GM10266 (cell line): ENCODE measurements at regions not wholly inside any gene's neighbourhood (a gene's known extent, or its start where the extent isn't known, plus 50 kb on each side); places are given as distances from the start of the nearest gene placed in this dataset.
"Not testable (repeated sequence)": the region's sequence is repeated elsewhere in the genome, so short reads cannot be mapped to it uniquely, and the experiment has no call there.

Experiments
- DNase-seq: peaks from one replicate; pipeline ENCODE4 v3.0.0; 2012; ENCODE audit errors: extremely low spot score
- CTCF ChIP-seq: IDR thresholded peaks from 2 replicates; pipeline ENCODE4 v1.5.1; 2012; ENCODE audit warnings: mild to moderate bottlenecking, low read depth; ENCODE audit not compliant: control insufficient read depth, insufficient read depth; ENCODE audit errors: missing control alignments

- DNase-seq: no peak
Measured at GRCh38 chr12:89064151-89064550, 288.1 kb downstream of the DUSP6 start.

GRCh38 chr12:89062996-89063395 lies 289.3 kb downstream of the DUSP6 start:
- no peak for TF ChIP-seq CTCF
- no peak for DNase-seq

More at GRCh38 chr12:89064151-89064550, 288.1 kb downstream of the DUSP6 start:
- no peak for TF ChIP-seq CTCF

- no peak for DNase-seq
- TF ChIP-seq CTCF: no peak
Measured at GRCh38 chr12:89059721-89060541, 292.4 kb downstream of the DUSP6 start.

GRCh38 chr12:89059056-89059455 lies 293.2 kb downstream of the DUSP6 start:
- TF ChIP-seq CTCF: no peak
- no peak for DNase-seq

GRCh38 chr12:89058402-89058801 lies 293.9 kb downstream of the DUSP6 start:
- TF ChIP-seq CTCF: no peak
- DNase-seq: no peak

- DNase-seq: not testable (repeated sequence)
Measured at GRCh38 chr12:89053817-89054216, 298.5 kb downstream of the DUSP6 start.

- peak; percentile 51 for TF ChIP-seq CTCF
- DNase-seq: peak; percentile 28
Measured at GRCh38 chr12:89051065-89051677, 301.1 kb downstream of the DUSP6 start.
